Keratinocyte (primary cell): ENCODE measurements at regions not wholly inside any gene's neighbourhood (a gene's known extent, or its start where the extent isn't known, plus 50 kb on each side); places are given as distances from the start of the nearest gene placed in this dataset.
"Not testable (repeated sequence)": the region's sequence is repeated elsewhere in the genome, so short reads cannot be mapped to it uniquely, and the experiment has no call there.

Source experiments
- DNase-seq: peaks from one replicate; pipeline ENCODE4 v3.0.0-alpha.2; 2011; ENCODE audit warnings: low read depth, missing footprints, low spot score
- FAIRE-seq: peaks from 2 replicates; lab custom pipeline; 2011; peaks lifted over from hg19 to GRCh38; lab: Jason Lieb, UNC
- H2AFZ ChIP-seq: 2 replicates; pipeline ENCODE4 v1.6.0; 2012; ENCODE audit warnings: low read length, control low read depth, inconsistent platforms; ENCODE audit not compliant: control insufficient read depth
- H3K27ac ChIP-seq: 2 replicates; pipeline ENCODE4 v1.5.1; 2011; ENCODE audit warnings: low read length; ENCODE audit not compliant: control insufficient read depth, insufficient read depth
- H3K27me3 ChIP-seq: 3 replicates; pipeline ENCODE4 v1.6.0; 2011; ENCODE audit warnings: low read length; ENCODE audit not compliant: control insufficient read depth, insufficient read depth; ENCODE audit errors: extremely low read depth
- H3K36me3 ChIP-seq, 2 experiments: 2 replicates in 1 of 2; 3 replicates in 1 of 2; pipeline ENCODE4 v1.5.1; 2011; ENCODE audit warnings: low read length in 2 of 2, mild to moderate bottlenecking in 1 of 2; ENCODE audit not compliant: control insufficient read depth in 2 of 2, insufficient read depth in 2 of 2; ENCODE audit errors: extremely low read depth in 1 of 2
- H3K4me1 ChIP-seq: 3 replicates; pipeline ENCODE4 v1.5.1; 2011; ENCODE audit warnings: low read length; ENCODE audit not compliant: control insufficient read depth, insufficient read depth; ENCODE audit errors: extremely low read depth
- H3K4me2 ChIP-seq: 3 replicates; pipeline ENCODE4 v1.6.0; 2011; ENCODE audit warnings: low read depth, low read length; ENCODE audit not compliant: control insufficient read depth, insufficient read depth; ENCODE audit errors: extremely low read depth
- H3K4me3 ChIP-seq, 3 experiments: fragments of 200-600 bp in 1 of 3; sonication (generic) in 1 of 3; 2 replicates in 2 of 3; 3 replicates in 1 of 3; pipeline ENCODE4 v1.5.1; 2011 to 2016; ENCODE audit warnings: low read length in 3 of 3, mild to moderate bottlenecking in 3 of 3, control low read depth in 2 of 3, inconsistent platforms in 1 of 3, low read depth in 1 of 3, mixed read lengths in 1 of 3, mixed run types in 1 of 3, moderate library complexity in 1 of 3; ENCODE audit not compliant: control insufficient read depth in 2 of 3, insufficient read depth in 2 of 3; ENCODE audit errors: extremely low read depth in 1 of 3
- H3K79me2 ChIP-seq: 2 replicates; pipeline ENCODE4 v1.6.0; 2012; ENCODE audit warnings: low read length; ENCODE audit not compliant: control insufficient read depth, insufficient read depth
- H3K9ac ChIP-seq: 3 replicates; pipeline ENCODE4 v1.6.0; 2011; ENCODE audit warnings: low read length; ENCODE audit not compliant: control insufficient read depth, insufficient read depth; ENCODE audit errors: extremely low read depth
- H3K9me1 ChIP-seq: 3 replicates; pipeline ENCODE4 v1.6.0; 2011; ENCODE audit warnings: low read length; ENCODE audit not compliant: control insufficient read depth, insufficient read depth; ENCODE audit errors: extremely low read depth
- H3K9me3 ChIP-seq: 2 replicates; pipeline ENCODE4 v1.5.1; 2012; ENCODE audit warnings: low read depth, low read length; ENCODE audit not compliant: control insufficient read depth
- H4K20me1 ChIP-seq: 3 replicates; pipeline ENCODE4 v1.6.0; 2011; ENCODE audit warnings: low read length; ENCODE audit not compliant: control insufficient read depth, insufficient read depth; ENCODE audit errors: extremely low read depth
- dilution Hi-C: fragments of 300-500 bp; cut with MboI; formaldehyde crosslinking; loops from one replicate; pipeline ENCODE4 v1.7.0; 2020; ENCODE audit warnings: low sequenced_read_pairs; ENCODE audit not compliant: extremely low pct_ligation_motif_present

DNA sequence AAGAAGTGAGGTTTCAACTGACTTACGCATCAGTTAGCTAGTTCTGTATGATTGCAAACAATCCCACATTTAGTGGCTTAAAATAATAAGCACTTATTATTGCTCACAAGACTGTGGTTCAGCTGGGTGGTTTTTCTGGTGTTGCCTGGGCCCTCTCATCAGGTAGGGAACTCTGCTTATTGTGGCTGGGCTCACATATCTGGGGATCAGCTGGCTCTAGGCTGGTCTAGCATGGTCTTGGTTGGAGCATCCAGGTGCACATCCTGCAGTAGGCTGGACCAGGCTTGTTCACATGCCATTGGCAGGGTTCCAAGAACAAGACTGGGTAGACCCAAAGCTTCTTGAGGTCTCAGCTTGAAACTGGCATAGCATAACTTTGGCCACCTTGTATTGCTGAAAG is 317.4 kb upstream of the NOTCH2NLA start:
- H3K4me2 ChIP-seq, H3K79me2 ChIP-seq, H3K4me1 ChIP-seq, dilution Hi-C loops, H3K4me3 ChIP-seq, H3K9me3 ChIP-seq, H3K36me3 ChIP-seq, FAIRE-seq, H3K9ac ChIP-seq, H3K9me1 ChIP-seq, H2AFZ ChIP-seq, H3K27ac ChIP-seq, H4K20me1 ChIP-seq, H3K27me3 ChIP-seq, DNase-seq: not testable (repeated sequence)

DNA sequence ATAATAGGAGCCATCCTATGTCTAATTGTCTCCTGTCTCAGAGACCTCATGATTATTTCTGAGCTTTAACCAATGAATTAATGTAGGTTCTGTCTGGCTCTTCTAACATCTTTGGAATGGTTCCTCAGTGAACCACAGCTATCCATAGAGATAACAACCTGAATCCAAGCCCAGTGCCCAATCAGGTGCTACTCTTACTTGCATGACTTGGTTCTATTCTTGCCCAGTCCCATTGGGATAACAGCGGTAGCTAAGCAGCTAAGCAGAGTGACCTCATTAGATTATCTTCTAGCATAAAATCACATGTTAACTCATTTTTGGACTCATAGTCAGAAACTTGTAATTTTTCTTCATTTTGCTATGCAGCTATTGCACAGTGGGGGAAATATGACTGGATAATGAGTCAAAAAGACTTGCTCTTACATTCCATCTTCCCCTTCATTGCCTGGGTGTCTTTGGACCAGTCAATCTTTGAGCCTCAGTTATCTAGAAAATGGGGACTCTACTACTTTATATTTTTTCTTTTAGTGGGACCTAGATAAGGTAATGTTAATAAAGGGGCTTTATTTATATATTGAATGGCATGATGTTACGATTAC is 309.1 kb upstream of the NOTCH2NLA start:
- dilution Hi-C loops, H3K27me3 ChIP-seq: not testable (repeated sequence)

DNA sequence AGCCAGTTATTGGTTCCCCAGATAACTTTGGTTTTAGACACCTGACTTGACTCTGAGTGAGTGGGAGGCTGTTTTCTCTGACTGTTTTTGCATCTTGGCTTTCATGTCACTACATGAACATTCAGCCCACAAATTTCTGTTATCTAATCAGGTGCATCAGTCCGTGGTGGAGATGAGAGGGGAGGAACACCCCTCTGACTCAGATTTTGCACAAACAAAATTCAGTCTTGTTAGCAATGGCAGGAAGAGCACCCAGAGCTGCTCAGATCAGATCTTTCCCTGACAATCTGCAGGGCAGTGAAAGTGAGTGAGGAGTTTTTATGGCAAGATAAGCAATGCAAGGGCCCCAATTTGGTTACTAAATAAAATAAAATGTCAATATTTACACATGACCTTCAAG is 307.2 kb upstream of the NOTCH2NLA start:
- H3K9ac ChIP-seq, dilution Hi-C loops, DNase-seq, H3K4me2 ChIP-seq, H3K27ac ChIP-seq, H3K9me1 ChIP-seq, H3K4me3 ChIP-seq, H3K79me2 ChIP-seq, FAIRE-seq, H3K27me3 ChIP-seq, H2AFZ ChIP-seq, H3K36me3 ChIP-seq, H3K4me1 ChIP-seq, H3K9me3 ChIP-seq, H4K20me1 ChIP-seq: not testable (repeated sequence)

More for the DNA sequence above, 309.1 kb upstream of the NOTCH2NLA start:
- not testable (repeated sequence) for H3K4me3 ChIP-seq, H3K4me2 ChIP-seq, H3K27ac ChIP-seq, H3K4me1 ChIP-seq, H3K9ac ChIP-seq, H3K9me1 ChIP-seq, H2AFZ ChIP-seq, H3K36me3 ChIP-seq, FAIRE-seq, DNase-seq, H3K79me2 ChIP-seq, H3K9me3 ChIP-seq, H4K20me1 ChIP-seq

DNA sequence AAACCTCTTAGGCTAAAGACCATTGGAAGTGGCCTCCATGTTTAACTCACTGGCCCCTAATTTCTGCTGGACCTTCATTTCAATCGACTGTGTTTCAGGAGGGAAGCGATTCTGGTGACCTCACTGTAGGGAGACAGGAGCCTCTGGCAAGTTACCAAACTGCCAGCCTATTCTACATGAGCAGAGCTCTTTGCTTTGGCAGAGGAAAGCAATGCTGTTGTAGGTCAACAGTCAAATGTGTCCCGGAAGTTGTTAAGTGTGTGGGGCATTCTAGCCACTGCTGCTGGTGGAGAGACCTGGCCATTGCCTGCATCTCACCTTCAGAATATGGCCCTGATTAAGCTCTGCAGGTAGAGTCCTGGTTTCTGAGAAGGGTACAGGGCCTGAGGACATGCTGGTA is 306.8 kb upstream of the NOTCH2NLA start:
- H4K20me1 ChIP-seq, DNase-seq, H3K4me1 ChIP-seq, H3K9me3 ChIP-seq, H3K36me3 ChIP-seq, dilution Hi-C loops, H2AFZ ChIP-seq, H3K4me2 ChIP-seq, H3K9me1 ChIP-seq, FAIRE-seq, H3K4me3 ChIP-seq, H3K27ac ChIP-seq, H3K79me2 ChIP-seq, H3K27me3 ChIP-seq, H3K9ac ChIP-seq: not testable (repeated sequence)

DNA sequence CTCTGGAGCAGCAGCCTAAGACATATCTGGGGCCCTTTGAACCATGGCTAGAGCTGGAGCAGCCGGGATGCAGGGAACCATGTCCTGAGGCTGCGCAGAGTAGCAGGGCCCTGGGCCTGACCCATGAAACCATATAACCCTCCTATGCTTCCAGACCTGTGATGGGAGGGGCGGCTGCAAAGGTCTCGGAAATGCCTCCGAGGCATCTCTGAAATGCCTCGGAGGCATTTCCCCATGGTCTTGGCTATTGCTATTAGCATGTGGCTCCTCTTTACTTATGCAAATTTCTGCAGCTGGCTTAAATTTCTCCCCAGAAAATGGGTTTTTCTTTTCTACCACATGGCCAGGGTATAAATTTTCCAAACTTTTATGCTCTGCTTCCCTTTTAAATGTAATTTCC is 302.1 kb upstream of the NOTCH2NLA start:
- FAIRE-seq, H4K20me1 ChIP-seq, DNase-seq, H3K27ac ChIP-seq, dilution Hi-C loops, H3K4me3 ChIP-seq, H3K9ac ChIP-seq, H3K79me2 ChIP-seq, H3K9me1 ChIP-seq, H2AFZ ChIP-seq, H3K9me3 ChIP-seq, H3K4me1 ChIP-seq, H3K27me3 ChIP-seq, H3K36me3 ChIP-seq, H3K4me2 ChIP-seq: not testable (repeated sequence)
